Endothelial cell of umbilical vein (primary cell): ENCODE measurements at regions not wholly inside any gene's neighbourhood (a gene's known extent, or its start where the extent isn't known, plus 50 kb on each side); places are given as distances from the start of the nearest gene placed in this dataset.

Experiments
- BruUV-seq: library from RNA; stranded (reverse); fragments of 400-500 nt; replicated peaks from 2 replicates; lab custom pipeline; 2021; lab: Mats Ljungman, UMichigan
- CTCF ChIA-PET: fragments of 300-600, 350-600 bp; sonication (Branson Sonifier 250); formaldehyde crosslinking; loops from one replicate; lab custom pipeline; 2021; ENCODE audit warnings: antibody characterized with exemption, inconsistent platforms; lab: Charles Lee
- POLR2A ChIA-PET: fragments of 300-600, 350-600 bp; sonication (Branson Sonifier 250); formaldehyde crosslinking; loops from one replicate; lab custom pipeline; 2021; ENCODE audit warnings: antibody characterized with exemption, inconsistent platforms; lab: Charles Lee
- DNase-seq: peaks from one replicate; pipeline ENCODE4 v3.0.0-alpha.2; 2011; ENCODE audit warnings: low read depth, low spot score
- FAIRE-seq: peaks from 2 replicates; lab custom pipeline; 2011; peaks lifted over from hg19 to GRCh38; lab: Jason Lieb, UNC
- H2AFZ ChIP-seq: 2 replicates; pipeline ENCODE4 v1.6.0; 2012; ENCODE audit warnings: low read depth, low read length, control low read depth, inconsistent platforms
- H3K27ac ChIP-seq: 2 replicates; pipeline ENCODE4 v1.5.1; 2011; ENCODE audit warnings: low read depth, mild to moderate bottlenecking, control low read depth, low read length, moderate library complexity; ENCODE audit not compliant: insufficient read depth
- H3K27me3 ChIP-seq, 2 experiments: 2 replicates each; pipeline versions ENCODE4 v1.6.0 to v1.6.1; 2011; ENCODE audit warnings: low read length in 2 of 2, mixed read lengths in 1 of 2; ENCODE audit not compliant: control insufficient read depth in 2 of 2, insufficient read depth in 2 of 2
- H3K36me3 ChIP-seq, 2 experiments: 2 replicates in 1 of 2; 3 replicates in 1 of 2; pipeline ENCODE4 v1.5.1; 2011; ENCODE audit warnings: low read length in 2 of 2, mild to moderate bottlenecking in 1 of 2, moderate library complexity in 1 of 2; ENCODE audit not compliant: control insufficient read depth in 2 of 2, insufficient read depth in 2 of 2; ENCODE audit errors: extremely low read depth in 1 of 2
- H3K4me1 ChIP-seq: 3 replicates; pipeline ENCODE4 v1.5.1; 2011; ENCODE audit warnings: mild to moderate bottlenecking, low read length; ENCODE audit not compliant: control insufficient read depth, insufficient read depth; ENCODE audit errors: extremely low read depth
- H3K4me2 ChIP-seq: 2 replicates; pipeline ENCODE4 v1.6.1; 2011; ENCODE audit warnings: low read length, control low read depth, mixed read lengths; ENCODE audit not compliant: insufficient read depth
- H3K4me3 ChIP-seq, 3 experiments: fragments of 200-600 bp in 1 of 3; sonication (generic), shearing (Covaris generic) in 1 of 3; replicated peaks in 1 of 3; 2 replicates each; pipeline ENCODE4 v1.5.1; 2011 to 2016; ENCODE audit warnings: control low read depth in 3 of 3, low read length in 3 of 3, mild to moderate bottlenecking in 2 of 3, inconsistent platforms in 1 of 3, low read depth in 1 of 3, moderate library complexity in 1 of 3; ENCODE audit not compliant: insufficient read depth in 1 of 3
- H3K79me2 ChIP-seq: 2 replicates; pipeline ENCODE4 v1.6.0; 2012; ENCODE audit warnings: low read length, inconsistent platforms; ENCODE audit not compliant: control insufficient read depth, insufficient read depth
- H3K9ac ChIP-seq: replicated peaks from 2 replicates; pipeline ENCODE3; 2011; ENCODE audit warnings: low read length, control low read depth; ENCODE audit not compliant: insufficient read depth; ENCODE audit errors: extremely low read depth
- H3K9me1 ChIP-seq: replicated peaks from 3 replicates; pipeline ENCODE4 v1.6.0; 2011; ENCODE audit warnings: mild to moderate bottlenecking, low read length; ENCODE audit not compliant: control insufficient read depth, insufficient read depth; ENCODE audit errors: extremely low read depth
- H3K9me3 ChIP-seq: replicated peaks from 2 replicates; pipeline ENCODE4 v1.5.1; 2012; ENCODE audit warnings: low read length, inconsistent platforms; ENCODE audit not compliant: control insufficient read depth, insufficient read depth
- H4K20me1 ChIP-seq: replicated peaks from 2 replicates; pipeline ENCODE3; 2011; ENCODE audit warnings: mild to moderate bottlenecking, low read length; ENCODE audit not compliant: control insufficient read depth, insufficient read depth; ENCODE audit errors: extremely low read depth
- CTCF ChIP-seq, 2 donors: IDR thresholded peaks; 1 replicate in 1 of 2; 2 replicates in 1 of 2; pipeline ENCODE4 v1.5.1; 2011; ENCODE audit warnings: low read length in 2 of 2, mild to moderate bottlenecking in 2 of 2, moderate library complexity in 2 of 2, control low read depth in 1 of 2, inconsistent platforms in 1 of 2, low read depth in 1 of 2; ENCODE audit not compliant: insufficient read depth in 1 of 2; ENCODE audit errors: extremely low read depth in 1 of 2
- EZH2 ChIP-seq: IDR thresholded peaks from 2 replicates; pipeline ENCODE4 v1.6.1; 2012; ENCODE audit warnings: borderline replicate concordance, low read depth, mild to moderate bottlenecking, moderate library complexity, low read length, inconsistent platforms; ENCODE audit not compliant: severe bottlenecking
- FOS ChIP-seq: IDR thresholded peaks from 2 replicates; pipeline ENCODE4 v1.6.1; 2011; ENCODE audit warnings: mild to moderate bottlenecking, low read length, moderate library complexity, borderline replicate concordance; ENCODE audit not compliant: insufficient read depth
- GATA2 ChIP-seq: IDR thresholded peaks from 2 replicates; pipeline ENCODE4 v1.7.0; 2011; ENCODE audit warnings: low read depth, mild to moderate bottlenecking, moderate library complexity, mixed read lengths, low read length; ENCODE audit not compliant: insufficient read length, insufficient read depth
- JUN ChIP-seq: IDR thresholded peaks from 2 replicates; pipeline ENCODE4 v1.6.1; 2011; ENCODE audit warnings: borderline replicate concordance, low read depth; ENCODE audit not compliant: insufficient read length, insufficient read depth
- MAX ChIP-seq: IDR thresholded peaks from 2 replicates; pipeline ENCODE4 v1.6.1; 2011; ENCODE audit not compliant: insufficient read depth, insufficient read length
- MYC ChIP-seq: IDR thresholded peaks from one replicate; pipeline ENCODE4 v1.6.1; 2011; ENCODE audit warnings: mild to moderate bottlenecking, low read depth, low read length
- POLR2A ChIP-seq: IDR thresholded peaks from 2 replicates; pipeline ENCODE4 v1.6.1; 2012; ENCODE audit warnings: low read depth, mild to moderate bottlenecking, control low read depth, low read length
- POLR2AphosphoS5 ChIP-seq: IDR thresholded peaks from 2 replicates; pipeline ENCODE4 v1.6.1; 2012; ENCODE audit warnings: low read depth, mild to moderate bottlenecking, control low read depth, low read length, moderate library complexity; ENCODE audit not compliant: insufficient read depth
- dilution Hi-C: fragments of 300-500 bp; cut with MboI; formaldehyde crosslinking; loops from one replicate; pipeline ENCODE4 v1.15.0; 2019; ENCODE audit warnings: low sequenced_read_pairs; ENCODE audit not compliant: extremely low pct_ligation_motif_present
- intact Hi-C: fragments of 100-400 bp; cut with micrococcal nuclease; formaldehyde crosslinking; loops from one replicate; pipeline ENCODE4 v1.10.0; 2022

GRCh38 chr7:119329715-119330114, 943.3 kb upstream of the KCND2 start:
- no peak for DNase-seq
- Histone ChIP-seq H4K20me1 (no peaks in the 10 kb centered on the region), H3K4me1 (no peaks in the 10 kb centered on the region), H3K27me3 (no peaks in the 10 kb centered on the region), H3K36me3 (no peaks in the 10 kb centered on the region), H2AFZ (no peak overlapping the region), H3K9me1 (no peaks in the 10 kb centered on the region), H3K9me3 (no peaks in the 10 kb centered on the region), H3K79me2 (no peaks in the 10 kb centered on the region), H3K4me3 (no peak overlapping the region), H3K27ac (no peak overlapping the region), H3K9ac (no peak overlapping the region), H3K4me2 (no peak overlapping the region)
- POLR2A ChIA-PET = no interaction called here
- BruUV-seq = no TSS peak
- TF ChIP-seq POLR2AphosphoS5 (no peak), MAX (no peak), FOS (no peak), EZH2 (no peak), JUN (no peak), POLR2A (no peak), GATA2 (no peak), MYC (no peak), CTCF (IDR thresholded peaks at IDR 0.05; ENCODE audit: extremely low read depth in 1 of 2, insufficient read depth in 1 of 2, low read depth in 1 of 2, low read length in 2 of 2) (no peak)
- CTCF ChIA-PET = no interaction called here
- no peak for FAIRE-seq
- intact Hi-C loops (no loop called here), dilution Hi-C loops (no loop called here)
